Frontal cortex (tissue), 3 donors: ENCODE measurements at regions not wholly inside any gene's neighbourhood (a gene's known extent, or its start where the extent isn't known, plus 50 kb on each side); places are given as distances from the start of the nearest gene placed in this dataset.
"Not testable (repeated sequence)": the region's sequence is repeated elsewhere in the genome, so short reads cannot be mapped to it uniquely, and the experiment has no call there.

ENCODE experiments used
- DNase-seq, 2 donors: peaks; one replicate each; pipeline ENCODE4 v3.0.0; 2012; ENCODE audit warnings: low spot score in 2 of 2
- FAIRE-seq: peaks from 2 replicates; lab custom pipeline; 2012; peaks lifted over from hg19 to GRCh38; lab: Jason Lieb, UNC
- donor health status: control.
- donor health status: control.
- donor health status: control.

DNA sequence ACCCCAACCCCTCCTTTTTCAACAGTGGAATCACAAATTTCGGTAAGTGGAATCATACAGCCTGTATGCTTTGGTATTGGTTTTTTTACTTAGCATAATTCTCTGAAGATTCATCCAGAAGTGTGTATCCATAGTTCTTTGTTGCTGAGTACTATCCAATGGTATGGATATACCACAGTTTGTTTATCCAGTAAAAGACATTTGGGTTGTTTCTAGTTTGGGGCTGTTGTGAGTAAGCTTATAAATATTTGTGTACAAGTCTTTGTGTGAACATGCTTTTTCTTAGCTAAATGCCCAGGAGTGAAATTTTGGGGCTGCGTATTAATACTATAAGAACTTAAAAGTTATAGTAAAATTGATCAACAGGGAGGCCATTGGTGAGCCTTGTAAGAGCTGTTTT, 57.5 kb upstream of the GC start:
- FAIRE-seq = no peak
- DNase-seq = no peak

DNA sequence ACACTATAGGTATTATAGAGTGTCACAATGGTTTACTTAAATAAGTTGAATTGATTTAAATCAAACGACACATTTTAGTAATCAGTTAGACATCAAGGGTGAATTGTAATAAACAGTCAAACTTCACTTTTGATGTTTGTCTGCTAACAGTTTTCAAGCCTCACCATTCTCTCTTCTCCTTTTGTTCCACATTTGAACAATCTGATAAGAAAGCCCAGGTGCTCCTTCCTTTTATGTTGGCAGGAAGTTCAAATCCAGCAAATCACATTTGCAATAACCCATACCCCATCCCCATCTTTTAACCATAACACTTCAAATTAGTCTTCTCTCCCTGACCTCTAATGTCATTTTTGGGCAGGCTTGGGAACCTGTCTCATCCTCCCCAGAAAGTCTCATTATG, 63.4 kb upstream of the GC start:
- FAIRE-seq (no peak), DNase-seq (no peak)

DNA sequence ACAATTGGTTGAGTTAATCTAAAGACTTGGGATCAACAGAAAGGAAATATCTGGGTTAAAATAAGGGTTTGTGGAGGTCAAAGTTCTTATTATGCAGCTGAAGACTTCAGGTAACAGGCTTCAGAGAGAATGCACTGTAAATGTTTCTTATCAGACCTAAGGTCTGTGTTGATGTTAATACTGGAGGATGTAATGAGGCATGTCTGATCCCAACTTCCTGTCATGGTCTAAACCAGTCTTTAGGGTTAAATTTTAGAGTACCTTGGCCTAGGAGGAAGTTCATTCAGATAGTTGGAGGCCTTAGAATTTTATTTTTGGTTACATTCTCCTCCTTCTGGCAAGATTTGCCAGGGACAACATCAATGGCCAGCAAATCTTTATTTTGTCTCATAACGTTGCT, 72.1 kb upstream of the GC start:
- FAIRE-seq = no peak

DNA sequence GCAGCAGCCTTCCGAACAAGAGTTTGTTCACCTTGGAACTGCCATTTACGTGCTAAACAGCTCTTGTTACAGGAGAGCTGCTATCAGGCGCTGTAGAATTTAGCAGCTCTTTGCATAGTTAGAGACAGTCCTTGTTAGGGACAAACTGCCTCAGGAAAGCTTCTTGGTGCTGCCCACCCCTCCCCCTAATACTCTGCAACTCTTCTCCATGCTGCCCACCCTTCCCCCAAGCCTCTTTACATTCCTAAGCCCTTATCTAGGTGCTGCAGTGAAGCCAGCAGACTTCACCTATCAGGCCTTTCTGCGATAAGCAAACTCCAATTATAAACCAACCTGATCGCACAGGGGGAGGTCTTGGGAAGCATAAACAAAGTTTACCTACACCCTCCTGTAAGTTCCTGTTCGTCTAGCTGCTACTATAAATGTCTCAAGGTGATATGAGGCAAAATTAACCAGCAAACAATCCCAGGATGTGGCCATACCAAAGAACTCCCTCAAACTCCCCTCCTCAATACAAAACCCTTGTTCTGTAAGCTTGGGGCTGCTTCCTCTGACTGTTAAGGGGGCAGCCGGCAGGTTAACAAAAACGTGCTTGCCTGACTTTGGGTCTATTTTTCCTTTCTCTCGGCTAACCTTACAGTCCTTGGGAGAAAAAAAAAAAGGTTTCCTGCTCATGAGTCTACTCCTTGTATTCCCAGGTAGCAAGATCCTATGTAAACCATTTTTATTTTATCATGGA, 74.0 kb upstream of the GC start:
- DNase-seq (no peak), FAIRE-seq (no peak)

More for the DNA sequence above, 72.1 kb upstream of the GC start:
- no peak for DNase-seq

DNA sequence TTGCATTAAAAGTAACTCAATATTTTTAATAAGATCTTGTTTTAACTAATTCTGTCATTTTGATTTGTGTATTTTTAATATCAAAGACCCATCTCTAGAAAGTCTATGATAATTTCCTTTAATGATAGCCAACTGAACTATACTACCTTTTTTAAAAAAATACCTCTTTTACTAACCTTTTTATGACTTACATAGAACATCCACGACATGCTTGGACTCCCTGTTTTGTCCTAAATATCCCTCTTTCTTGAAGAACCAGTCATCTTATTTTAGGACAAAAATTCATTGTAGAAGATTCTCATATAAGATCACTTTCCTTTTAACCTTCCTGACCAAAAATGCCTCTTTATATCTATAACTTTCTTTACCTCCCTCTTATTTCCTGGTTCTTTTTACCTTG, 76.8 kb upstream of the GC start:
- FAIRE-seq = peak; percentile 48
- no peak for DNase-seq

DNA sequence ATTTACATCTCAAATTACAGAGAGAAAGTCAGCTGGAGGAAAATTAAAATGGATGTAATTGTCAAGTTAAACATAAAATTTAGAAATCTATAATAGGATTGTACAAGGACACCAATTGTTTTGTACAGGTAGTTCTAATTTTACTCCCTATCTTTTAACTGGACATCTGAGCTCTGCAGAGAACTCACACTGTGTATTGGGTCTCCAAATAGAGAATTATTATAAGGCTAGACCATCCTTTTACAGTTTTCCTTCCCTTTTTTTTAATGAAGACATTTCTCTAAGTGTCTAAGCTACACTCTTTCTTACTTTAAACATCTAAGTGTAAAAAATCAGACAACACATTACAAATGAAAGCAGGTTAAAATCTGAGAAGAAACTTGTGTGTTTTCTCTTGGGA, 78.4 kb upstream of the GC start:
- FAIRE-seq (no peak), DNase-seq (no peak)

DNA sequence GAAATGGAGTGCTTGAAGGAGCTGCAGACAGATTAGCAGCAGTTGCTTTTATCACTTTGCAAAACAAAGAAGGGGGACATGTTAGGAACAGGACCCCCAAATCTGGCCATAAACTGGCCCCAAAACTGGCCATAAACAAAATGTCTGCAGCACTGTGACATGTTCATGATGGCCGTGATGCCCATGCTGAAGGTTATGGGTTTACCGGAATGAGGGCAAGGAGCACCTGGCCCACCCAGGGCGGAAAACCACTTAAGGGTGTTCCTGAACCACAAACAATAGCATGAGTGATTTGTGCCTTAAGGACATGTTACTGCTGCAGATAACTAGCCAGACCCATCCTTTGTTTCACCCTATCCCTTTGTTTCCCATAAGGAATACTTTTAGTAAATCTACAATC, 79.6 kb upstream of the GC start:
- no peak for FAIRE-seq

DNA sequence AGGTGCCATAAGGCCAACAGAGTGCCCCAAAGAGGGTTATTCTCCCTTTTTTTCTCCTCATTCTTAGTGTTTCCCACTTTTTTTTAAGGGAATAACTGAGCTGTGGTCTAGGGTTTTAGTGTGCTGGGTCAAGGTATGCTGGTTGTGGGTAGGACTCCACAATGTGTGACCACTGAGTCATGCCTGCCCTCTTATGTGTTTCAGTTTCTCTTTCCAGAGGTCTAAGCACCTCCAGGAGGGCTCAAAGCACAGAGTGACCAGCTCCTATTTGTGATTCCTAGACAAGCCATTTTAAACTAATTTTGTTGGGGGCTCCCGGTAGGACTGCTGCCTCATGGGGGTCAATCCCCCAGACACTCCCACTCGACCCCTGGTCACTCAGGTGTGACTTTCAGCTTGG, 80.5 kb upstream of the GC start:
- no peak for DNase-seq
- FAIRE-seq = no peak

More for the DNA sequence above, 79.6 kb upstream of the GC start:
- DNase-seq = no peak

DNA sequence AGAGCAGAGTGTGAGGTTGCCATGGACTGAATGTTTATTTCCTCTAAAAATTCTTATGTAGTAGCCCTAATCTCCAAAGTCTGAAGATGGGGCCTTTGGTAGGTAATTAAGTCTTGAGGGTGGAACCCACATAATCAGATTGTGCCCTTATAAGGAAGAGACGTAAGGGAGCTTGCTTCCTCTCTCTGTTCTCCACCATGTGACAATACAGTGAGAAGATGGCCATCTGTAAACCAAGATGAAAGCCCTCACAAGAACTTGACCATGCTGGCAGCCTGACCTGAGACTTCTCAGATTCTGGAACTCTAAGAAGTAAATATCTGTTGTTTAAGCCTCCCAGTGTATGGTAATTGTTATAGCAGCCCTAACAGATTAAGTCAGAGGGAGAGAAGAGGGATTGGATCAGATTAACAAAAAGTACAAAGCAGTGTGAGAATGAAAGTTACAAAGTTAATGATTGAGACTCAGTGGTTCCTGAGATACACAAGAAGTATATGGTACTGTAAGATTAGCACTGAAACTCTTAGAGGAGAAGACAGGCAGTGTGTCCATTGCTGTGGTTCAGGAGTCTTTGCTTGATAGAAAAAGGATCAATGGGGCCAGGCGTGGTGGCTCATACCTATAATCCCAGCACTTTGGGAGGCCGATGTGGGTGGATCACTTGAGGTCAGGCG, 82.5 kb upstream of the GC start:
- DNase-seq = no peak
- FAIRE-seq = no peak

DNA sequence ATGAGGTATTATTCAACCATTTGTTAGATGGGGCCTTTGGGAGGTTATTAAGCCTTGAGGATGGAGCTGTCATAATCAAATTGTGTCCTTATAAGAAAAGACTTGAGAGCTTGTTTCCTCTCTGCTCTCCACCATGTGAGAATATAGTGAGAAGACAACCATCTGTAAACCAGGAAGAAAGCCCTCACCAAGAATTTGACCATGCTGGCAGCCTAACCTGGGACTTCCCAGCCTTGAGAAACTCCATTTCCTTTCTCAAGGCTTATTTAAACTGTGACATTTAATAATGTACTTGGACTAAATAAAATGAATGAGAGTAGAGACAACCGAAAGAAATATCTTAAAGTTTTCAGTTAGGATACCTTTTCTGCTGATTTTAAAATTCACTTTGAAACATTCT, 83.7 kb upstream of the GC start:
- no peak for FAIRE-seq
- no peak for DNase-seq

DNA sequence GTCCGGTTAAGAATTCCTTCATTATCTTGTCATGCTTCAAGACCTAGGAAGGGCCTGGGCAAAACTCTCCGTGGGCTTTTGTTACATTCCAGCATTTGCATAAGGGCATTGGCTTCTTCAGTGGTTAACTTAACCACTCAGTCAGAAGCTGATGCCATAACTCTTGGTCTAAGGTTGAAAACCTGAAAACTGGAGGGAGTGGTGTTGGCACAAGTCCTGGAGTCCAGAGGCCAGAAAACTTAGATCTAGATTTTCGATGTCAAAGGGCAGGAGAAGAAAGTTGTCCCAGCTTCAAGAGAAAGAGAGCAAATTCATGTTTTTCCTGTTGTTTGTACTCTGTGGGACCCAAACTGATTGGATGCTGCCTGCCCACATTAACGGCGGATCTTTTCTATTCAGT, 86.6 kb upstream of the GC start:
- DNase-seq (no peak), FAIRE-seq (no peak)

DNA sequence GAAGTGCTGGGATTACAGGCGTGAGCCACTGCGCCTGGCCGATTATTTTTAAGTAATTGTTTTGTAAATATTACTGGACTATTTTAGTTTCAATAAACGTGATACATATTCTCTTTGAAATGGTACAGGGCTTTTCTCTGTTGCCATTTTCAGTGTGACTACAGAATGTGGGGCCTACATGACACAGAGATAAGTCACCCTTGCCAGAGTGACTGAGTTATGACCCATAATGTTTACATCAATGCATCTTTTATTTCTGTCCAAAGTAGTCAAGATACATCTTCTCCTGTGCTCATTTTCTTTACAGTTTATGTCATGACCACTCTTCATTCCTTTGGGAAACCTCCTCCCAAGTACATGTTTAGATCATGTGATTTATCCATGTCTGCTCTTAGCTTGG, 88.3 kb upstream of the GC start:
- no peak for DNase-seq
- no peak for FAIRE-seq

DNA sequence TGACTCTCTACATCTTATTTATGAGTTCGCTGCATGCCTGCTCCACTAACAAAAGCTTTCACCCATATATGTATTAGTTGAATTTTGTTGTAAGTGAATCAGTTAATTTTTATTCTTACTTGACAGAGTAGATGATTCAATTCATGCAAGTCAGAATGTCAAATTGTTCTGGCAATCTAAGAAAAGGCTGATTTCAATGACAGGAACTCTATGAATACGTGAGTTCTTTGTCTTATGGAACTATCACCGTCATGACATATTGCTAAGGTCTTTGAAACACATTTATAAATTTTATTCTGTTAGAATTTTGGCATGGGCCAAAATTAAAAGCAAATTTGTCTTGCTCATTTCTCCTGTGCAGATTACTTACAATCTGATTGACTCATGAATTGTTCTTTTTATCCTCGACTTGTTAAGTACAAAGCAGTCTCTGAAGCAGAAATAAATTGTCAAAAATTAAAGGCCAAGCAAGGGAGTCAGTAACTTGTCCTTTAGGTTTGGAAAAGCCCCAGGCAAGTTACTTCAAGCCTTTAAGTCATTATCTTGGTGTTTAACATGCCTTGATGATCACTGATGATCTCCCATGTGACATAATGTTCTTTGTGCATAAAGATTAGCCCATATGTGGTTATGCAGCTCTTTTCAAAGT, 89.0 kb upstream of the GC start:
- no peak for DNase-seq
- FAIRE-seq = no peak

DNA sequence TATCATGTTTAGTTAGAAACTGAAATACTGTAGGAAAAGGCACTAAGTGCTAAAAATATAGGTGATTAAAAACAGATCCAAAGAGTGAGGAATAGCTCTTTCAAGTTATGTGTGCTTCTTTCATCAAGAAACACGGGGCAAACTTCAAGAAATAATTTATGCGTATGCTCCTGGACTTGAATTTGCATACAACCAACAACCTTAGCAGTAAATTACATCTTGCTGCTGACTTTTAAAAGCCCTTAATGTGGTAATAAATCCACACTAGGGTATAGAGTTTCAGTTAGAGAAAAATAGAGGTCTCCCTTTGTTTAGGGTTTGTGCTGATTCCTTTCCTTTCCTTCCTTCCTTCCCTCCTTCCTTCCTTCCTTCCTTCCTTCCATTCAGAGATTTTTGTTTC, 94.5 kb upstream of the GC start:
- FAIRE-seq (no peak), DNase-seq (no peak)

DNA sequence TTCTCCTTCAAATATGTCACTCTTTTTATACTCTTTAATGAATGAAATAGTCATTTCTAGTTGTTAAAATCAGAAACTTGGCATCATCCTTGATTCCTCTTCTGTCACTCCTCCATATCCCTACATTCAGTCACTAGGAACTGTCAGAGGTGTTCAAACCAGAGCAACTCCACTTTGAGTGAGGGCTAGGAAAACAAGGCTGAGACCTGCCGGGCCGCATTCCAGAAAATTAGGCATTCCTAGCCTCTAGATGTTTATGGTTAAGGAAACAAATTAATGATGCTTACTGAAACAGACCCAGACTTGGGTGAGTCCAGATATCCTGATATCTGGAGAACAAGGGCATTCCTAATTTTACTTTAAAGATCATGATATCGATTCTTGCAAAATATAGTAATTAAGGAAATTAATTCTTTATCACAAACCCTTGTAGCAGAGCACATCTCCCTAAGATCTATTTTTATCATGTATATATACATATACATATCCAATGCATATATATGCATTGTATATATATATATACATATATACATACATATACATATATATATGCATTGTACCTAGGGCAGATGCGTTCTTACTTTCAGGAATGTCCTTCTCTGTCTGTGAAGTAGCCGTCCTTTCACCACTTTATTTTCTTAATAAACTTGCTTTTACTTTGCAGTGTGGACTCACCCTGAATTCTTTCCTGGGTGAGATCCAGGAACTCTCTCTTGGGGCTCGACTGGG, 98.4 kb upstream of the GC start:
- FAIRE-seq = no peak
- DNase-seq = no peak

DNA sequence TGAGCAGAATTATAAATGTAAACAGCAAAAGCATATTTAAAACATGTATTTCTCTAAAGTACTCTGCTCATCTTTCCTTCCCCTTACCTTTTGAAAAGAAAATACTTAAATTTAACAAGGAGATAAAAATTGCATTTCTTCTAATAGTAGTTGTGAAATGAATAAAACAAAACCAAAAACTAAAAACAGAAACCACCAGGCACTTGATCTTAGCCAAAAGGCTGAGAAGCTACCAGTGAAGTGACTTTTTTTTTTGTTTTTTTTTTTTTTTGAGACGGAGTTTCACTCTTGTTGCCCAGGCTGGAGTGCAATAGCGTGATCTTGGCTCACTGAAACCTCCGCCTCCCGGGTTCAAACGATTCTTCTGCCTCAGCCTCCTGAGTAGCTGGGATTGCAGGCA, 116.5 kb upstream of the GC start:
- DNase-seq, FAIRE-seq: not testable (repeated sequence)

DNA sequence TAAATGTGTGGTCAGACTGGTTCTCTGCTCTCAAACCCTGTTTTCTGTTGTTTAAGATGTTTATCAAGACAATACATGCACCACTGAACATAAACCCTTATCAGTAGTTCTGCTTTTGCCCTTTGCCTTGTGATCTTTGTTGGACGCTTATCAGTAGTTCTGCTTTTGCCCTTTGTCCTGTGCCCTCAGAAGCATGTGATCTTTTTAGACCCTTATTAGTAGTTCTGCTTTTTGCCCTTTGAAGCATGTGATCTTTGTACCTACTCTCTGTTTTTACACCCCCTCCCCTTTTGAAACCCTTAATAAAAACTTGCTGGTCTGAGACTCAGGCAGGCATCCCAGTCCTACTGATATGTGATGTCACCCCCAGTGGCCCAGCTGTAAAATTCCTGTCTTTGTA, 121.7 kb upstream of the GC start:
- not testable (repeated sequence) for DNase-seq, FAIRE-seq

DNA sequence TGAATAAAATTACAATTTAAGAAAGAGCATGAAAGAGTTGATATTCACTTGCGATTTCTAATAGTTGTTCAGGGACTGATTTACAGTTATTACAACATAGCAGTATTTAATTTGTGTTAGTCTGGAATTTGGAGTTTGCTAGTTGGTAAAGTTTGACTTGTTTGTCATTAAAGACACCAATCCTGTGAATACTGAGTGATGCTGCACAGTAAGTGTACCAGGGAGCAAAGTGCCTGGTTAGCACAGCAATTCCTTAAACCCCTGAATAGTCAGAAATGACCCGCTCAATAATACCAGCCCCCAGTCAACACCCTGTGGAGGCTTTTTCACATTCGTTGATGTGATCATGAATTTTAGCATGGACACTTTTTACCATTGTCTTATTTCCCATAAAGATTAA, 122.2 kb upstream of the GC start:
- FAIRE-seq (no peak), DNase-seq (no peak)

DNA sequence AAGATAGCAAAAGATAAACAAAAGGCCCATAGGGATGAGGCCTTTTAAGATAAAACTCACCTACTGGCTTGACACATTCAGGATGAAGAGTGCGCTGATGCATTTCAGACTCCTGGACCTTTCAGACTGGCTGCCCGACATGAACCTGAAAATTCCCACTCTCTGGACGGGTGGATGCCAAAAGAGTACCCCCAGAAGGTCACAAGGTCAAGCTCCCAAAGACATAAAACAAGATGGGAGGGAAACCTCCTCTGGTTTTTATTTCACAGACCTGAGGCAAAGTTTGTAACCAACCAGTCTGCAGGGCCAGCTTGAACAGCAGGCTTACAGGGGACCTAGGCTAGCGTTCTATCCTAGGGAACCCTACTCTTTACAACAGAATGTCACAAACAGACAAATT, 123.2 kb upstream of the GC start:
- FAIRE-seq (no peak), DNase-seq (no peak)

DNA sequence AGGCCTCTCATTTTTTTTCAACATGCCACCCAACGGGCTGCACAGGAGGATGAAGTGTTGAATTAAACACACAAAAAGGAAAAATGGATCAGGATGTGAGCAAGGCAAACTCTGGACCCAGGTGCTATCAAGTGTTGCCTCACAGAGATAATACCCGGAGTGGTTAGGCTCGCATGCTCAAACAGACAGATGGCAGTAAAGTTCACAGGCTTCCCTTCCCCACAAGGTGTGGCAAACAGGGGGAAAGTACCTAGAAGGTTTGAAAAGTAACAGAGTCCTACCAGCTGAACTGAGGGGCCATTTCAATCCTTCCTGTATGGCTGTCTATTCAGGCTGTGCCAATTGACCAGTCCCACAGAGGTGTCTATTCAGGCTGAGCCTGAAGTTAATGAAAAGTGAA, 123.9 kb upstream of the GC start:
- no peak for FAIRE-seq
- DNase-seq = no peak

DNA sequence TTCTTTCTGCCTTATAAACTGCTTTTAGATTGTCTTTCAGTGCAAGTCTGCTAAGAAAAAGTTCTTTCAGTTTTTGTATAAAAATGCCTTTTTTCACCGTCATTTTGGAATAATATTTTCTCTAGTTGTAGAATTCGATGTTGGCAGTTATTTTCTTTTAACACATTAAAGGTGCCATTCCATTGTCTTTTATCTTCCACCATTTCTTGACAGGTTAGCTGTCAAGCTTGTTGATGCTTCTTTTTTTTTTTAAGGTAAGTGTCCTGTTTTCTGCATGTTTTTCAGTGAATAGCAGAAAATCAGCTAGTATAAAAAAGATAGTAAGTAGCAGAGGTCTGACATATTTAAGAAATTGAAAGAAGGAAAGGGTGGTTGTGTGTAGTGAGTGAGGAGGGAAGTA, 118.5 kb upstream of the NPFFR2 start:
- DNase-seq (no peak), FAIRE-seq (no peak)
